ENCODE measurements at regions not wholly inside any gene's neighbourhood (a gene's known extent, or its start where the extent isn't known, plus 50 kb on each side); places are given as distances from the start of the nearest gene placed in this dataset.

DNA sequence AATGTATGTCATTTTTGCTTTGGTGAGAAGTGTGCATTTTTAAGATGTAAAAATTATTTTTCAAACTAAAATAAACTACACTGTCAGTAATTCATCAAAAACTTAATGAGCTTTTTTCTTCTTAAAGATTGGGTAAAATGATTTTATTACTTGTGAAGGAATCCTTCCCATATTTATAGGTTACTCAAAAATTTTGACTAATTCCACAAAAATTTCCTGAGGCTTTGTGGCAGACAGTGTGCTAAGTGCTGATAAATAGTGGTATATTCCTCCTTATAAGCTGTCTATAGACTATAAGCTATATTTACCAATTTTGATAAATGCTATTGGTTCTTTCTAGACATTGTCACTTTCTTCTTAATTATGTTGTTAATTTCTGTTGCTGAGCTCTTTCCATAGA is 284.5 kb upstream of the SEMA6D start:
- H3K4me1 ChIP-seq (ENCODE audit: control insufficient read depth, insufficient read depth, low read length): no peaks in the 10 kb centered on the region
- in situ Hi-C loops (cut with HindIII; ENCODE audit: low pct_unique_long_range_greater_than_20kb, low sequenced_read_pairs) (no loop called here), intact Hi-C loops (cut with micrococcal nuclease; ENCODE audit: unreplicated experiment) (no loop called here)
- H3K36me3 ChIP-seq (ENCODE audit: control insufficient read depth, insufficient read depth, low read length): no peaks in the 10 kb centered on the region; the same call in 1 of the 2 replicates
- no peaks in the 10 kb centered on the region for H3K27me3 ChIP-seq (ENCODE audit: control insufficient read depth, insufficient read depth, low read length)
- BruUV-seq (replicated peaks): no TSS peak
- H3K4me3 ChIP-seq (ENCODE audit: low read depth in 2 of 2, low read length in 2 of 2): no peak overlapping the region
- TF ChIP-seq, protein P1, sequence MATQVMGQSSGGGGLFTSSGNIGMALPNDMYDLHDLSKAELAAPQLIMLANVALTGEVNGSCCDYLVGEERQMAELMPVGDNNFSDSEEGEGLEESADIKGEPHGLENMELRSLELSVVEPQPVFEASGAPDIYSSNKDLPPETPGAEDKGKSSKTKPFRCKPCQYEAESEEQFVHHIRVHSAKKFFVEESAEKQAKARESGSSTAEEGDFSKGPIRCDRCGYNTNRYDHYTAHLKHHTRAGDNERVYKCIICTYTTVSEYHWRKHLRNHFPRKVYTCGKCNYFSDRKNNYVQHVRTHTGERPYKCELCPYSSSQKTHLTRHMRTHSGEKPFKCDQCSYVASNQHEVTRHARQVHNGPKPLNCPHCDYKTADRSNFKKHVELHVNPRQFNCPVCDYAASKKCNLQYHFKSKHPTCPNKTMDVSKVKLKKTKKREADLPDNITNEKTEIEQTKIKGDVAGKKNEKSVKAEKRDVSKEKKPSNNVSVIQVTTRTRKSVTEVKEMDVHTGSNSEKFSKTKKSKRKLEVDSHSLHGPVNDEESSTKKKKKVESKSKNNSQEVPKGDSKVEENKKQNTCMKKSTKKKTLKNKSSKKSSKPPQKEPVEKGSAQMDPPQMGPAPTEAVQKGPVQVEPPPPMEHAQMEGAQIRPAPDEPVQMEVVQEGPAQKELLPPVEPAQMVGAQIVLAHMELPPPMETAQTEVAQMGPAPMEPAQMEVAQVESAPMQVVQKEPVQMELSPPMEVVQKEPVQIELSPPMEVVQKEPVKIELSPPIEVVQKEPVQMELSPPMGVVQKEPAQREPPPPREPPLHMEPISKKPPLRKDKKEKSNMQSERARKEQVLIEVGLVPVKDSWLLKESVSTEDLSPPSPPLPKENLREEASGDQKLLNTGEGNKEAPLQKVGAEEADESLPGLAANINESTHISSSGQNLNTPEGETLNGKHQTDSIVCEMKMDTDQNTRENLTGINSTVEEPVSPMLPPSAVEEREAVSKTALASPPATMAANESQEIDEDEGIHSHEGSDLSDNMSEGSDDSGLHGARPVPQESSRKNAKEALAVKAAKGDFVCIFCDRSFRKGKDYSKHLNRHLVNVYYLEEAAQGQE (IDR thresholded peaks at IDR 0.05; ENCODE audit: insufficient read depth in 1 of 2, low read depth in 2 of 2, low read length in 1 of 2): no peak
- TF ChIP-seq TCF7L2 (IDR thresholded peaks at IDR 0.05; ENCODE audit: low read depth, low read length) (no peak), SIN3A (IDR thresholded peaks at IDR 0.05; ENCODE audit: borderline replicate concordance, insufficient read depth, low read depth, low read length) (no peak), POLR2AphosphoS5 (IDR thresholded peaks at IDR 0.05; ENCODE audit: low read depth, low read length) (no peak)
- TF ChIP-seq, protein P2, sequence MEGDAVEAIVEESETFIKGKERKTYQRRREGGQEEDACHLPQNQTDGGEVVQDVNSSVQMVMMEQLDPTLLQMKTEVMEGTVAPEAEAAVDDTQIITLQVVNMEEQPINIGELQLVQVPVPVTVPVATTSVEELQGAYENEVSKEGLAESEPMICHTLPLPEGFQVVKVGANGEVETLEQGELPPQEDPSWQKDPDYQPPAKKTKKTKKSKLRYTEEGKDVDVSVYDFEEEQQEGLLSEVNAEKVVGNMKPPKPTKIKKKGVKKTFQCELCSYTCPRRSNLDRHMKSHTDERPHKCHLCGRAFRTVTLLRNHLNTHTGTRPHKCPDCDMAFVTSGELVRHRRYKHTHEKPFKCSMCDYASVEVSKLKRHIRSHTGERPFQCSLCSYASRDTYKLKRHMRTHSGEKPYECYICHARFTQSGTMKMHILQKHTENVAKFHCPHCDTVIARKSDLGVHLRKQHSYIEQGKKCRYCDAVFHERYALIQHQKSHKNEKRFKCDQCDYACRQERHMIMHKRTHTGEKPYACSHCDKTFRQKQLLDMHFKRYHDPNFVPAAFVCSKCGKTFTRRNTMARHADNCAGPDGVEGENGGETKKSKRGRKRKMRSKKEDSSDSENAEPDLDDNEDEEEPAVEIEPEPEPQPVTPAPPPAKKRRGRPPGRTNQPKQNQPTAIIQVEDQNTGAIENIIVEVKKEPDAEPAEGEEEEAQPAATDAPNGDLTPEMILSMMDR (IDR thresholded peaks at IDR 0.05): no peak
- POLR2A ChIA-PET: no interaction called here
- no peak overlapping the region for H3K27ac ChIP-seq (ENCODE audit: low read length)
- CTCF ChIA-PET: no interaction called here
- ATAC-seq: no peak
- no peak for DNase-seq (ENCODE audit: low read depth, low spot score)
- H3K9me3 ChIP-seq (ENCODE audit: control insufficient read depth, insufficient read depth, low read depth, low read length): no peaks in the 10 kb centered on the region

DNA sequence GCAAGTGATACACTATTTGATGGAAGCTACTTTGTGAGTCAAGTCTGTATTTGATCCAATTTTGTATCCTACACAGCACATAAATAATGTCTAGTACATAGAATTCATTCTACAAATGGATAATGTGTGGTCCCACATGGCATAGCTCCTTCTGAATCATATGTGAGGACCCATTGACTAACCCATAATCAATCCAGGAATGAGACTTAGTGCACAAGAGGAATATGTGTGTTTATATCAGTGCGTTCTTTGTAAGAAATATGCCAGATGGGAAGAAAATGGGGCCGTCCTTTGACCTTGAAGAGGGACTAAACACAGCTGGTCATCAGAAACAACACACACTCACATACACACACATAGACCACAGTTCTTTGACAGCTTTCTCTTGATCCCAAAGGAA is 282.7 kb upstream of the SEMA6D start:
- DNase-seq (ENCODE audit: low read depth, low spot score): no peak
- Histone ChIP-seq H3K4me3 (ENCODE audit: low read depth in 2 of 2, low read length in 2 of 2) (no peak overlapping the region), H3K27ac (ENCODE audit: low read length) (no peak overlapping the region), H3K27me3 (ENCODE audit: control insufficient read depth, insufficient read depth, low read length) (no peaks in the 10 kb centered on the region), H3K9me3 (ENCODE audit: control insufficient read depth, insufficient read depth, low read depth, low read length) (no peaks in the 10 kb centered on the region), H3K4me1 (ENCODE audit: control insufficient read depth, insufficient read depth, low read length) (no peaks in the 10 kb centered on the region), H3K36me3 (ENCODE audit: control insufficient read depth, insufficient read depth, low read length) (no peaks in the 10 kb centered on the region; the same call in 1 of the 2 replicates)
- CTCF ChIA-PET: no interaction called here
- in situ Hi-C loops (cut with HindIII; ENCODE audit: low pct_unique_long_range_greater_than_20kb, low sequenced_read_pairs): no loop called here
- TF ChIP-seq TCF7L2 (IDR thresholded peaks at IDR 0.05; ENCODE audit: low read depth, low read length): no peak
- TF ChIP-seq, protein P1 (IDR thresholded peaks at IDR 0.05; ENCODE audit: insufficient read depth in 1 of 2, low read depth in 2 of 2, low read length in 1 of 2): no peak
- TF ChIP-seq, protein P2 (IDR thresholded peaks at IDR 0.05): no peak
- no peak for TF ChIP-seq SIN3A (IDR thresholded peaks at IDR 0.05; ENCODE audit: borderline replicate concordance, insufficient read depth, low read depth, low read length)
- TF ChIP-seq POLR2AphosphoS5 (IDR thresholded peaks at IDR 0.05; ENCODE audit: low read depth, low read length): no peak
- no TSS peak for BruUV-seq (replicated peaks)
- POLR2A ChIA-PET: no interaction called here
- intact Hi-C loops (cut with micrococcal nuclease; ENCODE audit: unreplicated experiment): no loop called here
- no peak for ATAC-seq
